IMR-90 (cell line): ENCODE measurements at regions not wholly inside any gene's neighbourhood (a gene's known extent, or its start where the extent isn't known, plus 50 kb on each side); places are given as distances from the start of the nearest gene placed in this dataset.

Experiments used
- ATAC-seq: fragments of 200-7000 bp; cut with Tn5 transposase; 2 replicates; pipeline ENCODE4 v1.9.1; 2020; ENCODE audit warnings: low read depth, mild to moderate bottlenecking, moderate library complexity
- BruUV-seq: library from RNA; stranded (reverse); fragments of 400-500 nt; replicated peaks from 2 replicates; lab custom pipeline; 2021; lab: Mats Ljungman, UMichigan
- CTCF ChIA-PET: fragments of 300-600 bp; formaldehyde crosslinking; extraction: SDS; loops from one replicate; lab custom pipeline; 2021; ENCODE audit warnings: antibody characterized with exemption; lab: Yijun Ruan, JAX
- POLR2A ChIA-PET: fragments of 300-600 bp; sonication (Branson Sonifier 250); formaldehyde crosslinking; loops from one replicate; lab custom pipeline; 2022; ENCODE audit warnings: antibody characterized with exemption; ENCODE audit not compliant: unreplicated experiment; lab: Charles Lee
- DNase-seq: peaks from one replicate; pipeline ENCODE4 v3.0.0; 2013
- H2AFZ ChIP-seq: replicated peaks from 2 replicates; pipeline ENCODE3; 2013; ENCODE audit warnings: low read length, mild to moderate bottlenecking; ENCODE audit not compliant: poor library complexity
- H2AK5ac ChIP-seq: 2 replicates; pipeline ENCODE4 v1.6.1; 2013; ENCODE audit warnings: low read depth, low read length, inconsistent platforms
- H2AK9ac ChIP-seq: replicated peaks from 2 replicates; pipeline ENCODE3; 2013; ENCODE audit warnings: mild to moderate bottlenecking, low read depth, low read length, moderate library complexity; ENCODE audit not compliant: poor library complexity
- H2BK120ac ChIP-seq: 2 replicates; pipeline ENCODE4 v1.6.1; 2013; ENCODE audit warnings: low read depth, low read length, inconsistent platforms
- H2BK15ac ChIP-seq: 3 replicates; pipeline ENCODE4 v1.6.1; 2013; ENCODE audit warnings: low read depth, low read length, inconsistent platforms
- H2BK20ac ChIP-seq: 2 replicates; pipeline ENCODE4 v1.6.1; 2013; ENCODE audit warnings: low read depth, mild to moderate bottlenecking, inconsistent platforms, low read length, moderate library complexity
- H2BK5ac ChIP-seq: 2 replicates; pipeline ENCODE4 v1.6.1; 2013; ENCODE audit warnings: mild to moderate bottlenecking, low read depth, low read length, inconsistent platforms; ENCODE audit not compliant: poor library complexity, severe bottlenecking
- H3K14ac ChIP-seq: replicated peaks from 2 replicates; pipeline ENCODE4 v1.6.1; 2013; ENCODE audit warnings: low read depth, low read length, inconsistent platforms
- H3K18ac ChIP-seq: 2 replicates; pipeline ENCODE4 v1.6.1; 2013; ENCODE audit warnings: low read depth, low read length, control low read depth
- H3K23ac ChIP-seq: 2 replicates; pipeline ENCODE4 v1.6.1; 2013; ENCODE audit warnings: low read depth, low read length, inconsistent platforms
- H3K27ac ChIP-seq: 2 replicates; pipeline ENCODE4 v1.5.1; 2013; ENCODE audit warnings: mild to moderate bottlenecking, control low read depth, low read length; ENCODE audit not compliant: insufficient read depth
- H3K27me3 ChIP-seq: 2 replicates; pipeline ENCODE4 v1.6.1; 2013; ENCODE audit warnings: low read length; ENCODE audit not compliant: control insufficient read depth, insufficient read depth
- H3K36me3 ChIP-seq: 2 replicates; pipeline ENCODE4 v1.6.1; 2013; ENCODE audit warnings: low read length, mixed read lengths; ENCODE audit not compliant: control insufficient read depth, insufficient read depth
- H3K4ac ChIP-seq: 2 replicates; pipeline ENCODE4 v1.6.1; 2013; ENCODE audit warnings: low read depth, low read length, inconsistent platforms
- H3K4me1 ChIP-seq: 2 replicates; pipeline ENCODE4 v1.6.1; 2013; ENCODE audit warnings: low read length, mixed read lengths; ENCODE audit not compliant: control insufficient read depth, insufficient read depth
- H3K4me2 ChIP-seq: 2 replicates; pipeline ENCODE4 v1.6.1; 2013; ENCODE audit warnings: low read depth, mild to moderate bottlenecking, control low read depth, low read length, moderate library complexity
- H3K4me3 ChIP-seq: 2 replicates; pipeline ENCODE4 v1.5.1; 2013; ENCODE audit warnings: low read depth, mild to moderate bottlenecking, control low read depth, low read length, moderate library complexity; ENCODE audit not compliant: insufficient read depth
- H3K56ac ChIP-seq: 2 replicates; pipeline ENCODE4 v1.6.1; 2013; ENCODE audit warnings: low read length, inconsistent platforms; ENCODE audit not compliant: insufficient read depth; ENCODE audit errors: extremely low read depth
- H3K79me1 ChIP-seq, 2 experiments: 2 replicates each; pipeline ENCODE4 v1.6.1; 2013; ENCODE audit warnings: low read length in 2 of 2, inconsistent platforms in 1 of 2, low read depth in 1 of 2
- H3K9ac ChIP-seq: 2 replicates; pipeline ENCODE4 v1.6.1; 2013; ENCODE audit warnings: low read depth, low read length, control low read depth
- H3K9me1 ChIP-seq: 2 replicates; pipeline ENCODE4 v1.6.1; 2013; ENCODE audit warnings: low read length, inconsistent platforms; ENCODE audit not compliant: insufficient read depth
- H3K9me3 ChIP-seq: 2 replicates; pipeline ENCODE4 v1.6.1; 2013; ENCODE audit warnings: low read length; ENCODE audit not compliant: control insufficient read depth, insufficient read depth
- H4K20me1 ChIP-seq: 2 replicates; pipeline ENCODE4 v1.6.1; 2013; ENCODE audit warnings: low read length, inconsistent platforms; ENCODE audit not compliant: insufficient read depth
- H4K5ac ChIP-seq: 2 replicates; pipeline ENCODE4 v1.6.1; 2013; ENCODE audit warnings: mild to moderate bottlenecking, low read depth, low read length, control low read depth
- H4K8ac ChIP-seq, 2 experiments: 2 replicates each; pipeline ENCODE4 v1.6.1; 2013; ENCODE audit warnings: low read depth in 2 of 2, low read length in 2 of 2, control low read depth in 1 of 2, inconsistent platforms in 1 of 2
- H4K91ac ChIP-seq: 2 replicates; pipeline ENCODE4 v1.6.1; 2013; ENCODE audit warnings: low read depth, low read length, inconsistent platforms; ENCODE audit not compliant: insufficient read depth
- BHLHE40 ChIP-seq: fragments of 150-350 bp; IDR thresholded peaks from 2 replicates; pipeline ENCODE4 v1.6.1; 2016; ENCODE audit warnings: mild to moderate bottlenecking, low read depth, low read length
- CTCF ChIP-seq: conservative IDR thresholded peaks from 2 replicates; pipeline ENCODE4 v1.5.1; 2012; ENCODE audit warnings: mild to moderate bottlenecking, low read depth, low read length, improper control_type of control experiment
- FOS ChIP-seq: fragments of 150-350 bp; IDR thresholded peaks from 2 replicates; pipeline ENCODE4 v1.6.1; 2016; ENCODE audit warnings: low read depth, low read length
- MAZ ChIP-seq: IDR thresholded peaks from 2 replicates; pipeline ENCODE4 v1.6.1; 2012; ENCODE audit warnings: low read depth, mild to moderate bottlenecking, low read length, improper control_type of control experiment, moderate library complexity, borderline replicate concordance
- NFE2L2 ChIP-seq: fragments of 150-350 bp; IDR thresholded peaks from 2 replicates; pipeline ENCODE4 v1.6.1; 2016; ENCODE audit warnings: low read depth, mild to moderate bottlenecking, low read length
- RAD21 ChIP-seq: IDR thresholded peaks from 2 replicates; pipeline ENCODE4 v1.6.1; 2012; ENCODE audit warnings: low read length, improper control_type of control experiment
- RCOR1 ChIP-seq: IDR thresholded peaks from 2 replicates; pipeline ENCODE4 v1.6.1; 2012; ENCODE audit warnings: mild to moderate bottlenecking, low read length, improper control_type of control experiment; ENCODE audit not compliant: insufficient replicate concordance
- USF2 ChIP-seq: fragments of 150-350 bp; IDR thresholded peaks from 2 replicates; pipeline ENCODE4 v1.6.1; 2017; ENCODE audit warnings: mild to moderate bottlenecking, antibody characterized with exemption, low read length, low read depth
- WGBS, 2 experiments: methylation state at CpG; one replicate each; pipeline versions ENCODE4 v1.1.5 to v1.1.7; 2013; ENCODE audit warnings: missing lambda C conversion rate in 2 of 2; ENCODE audit not compliant: insufficient read length in 1 of 2; ENCODE audit errors: extremely low coverage in 2 of 2; 5-methylcytosine and 5-hydroxymethylcytosine counted together
- dilution Hi-C: fragments of 300-500 bp; cut with HindIII; formaldehyde crosslinking; loops from one replicate; pipeline ENCODE4 v1.14.3; 2018; ENCODE audit warnings: low sequenced_read_pairs; ENCODE audit not compliant: unreplicated experiment
- in situ Hi-C: fragments of 300-500 bp; cut with MboI; formaldehyde crosslinking; loops from 3 replicates; pipeline ENCODE4 v1.14.3; 2019; ENCODE audit warnings: low sequenced_read_pairs, inconsistent platforms, mixed read lengths
- intact Hi-C: fragments of 100-400 bp; cut with micrococcal nuclease; formaldehyde crosslinking; loops from 2 replicates; pipeline ENCODE4 v1.10.0; 2022

GRCh38 chr2:30396436-30397232 lies 50.4 kb upstream of the LCLAT1 start:
- Histone ChIP-seq H3K9me1 (no peaks in the 10 kb centered on the region), H3K36me3 (no peaks in the 10 kb centered on the region), H3K14ac (no peak overlapping the region), H2BK20ac (no peak overlapping the region), H2BK5ac (no peak overlapping the region), H2AFZ (no peak overlapping the region), H4K20me1 (no peaks in the 10 kb centered on the region), H3K4me1 (peaks cover 8% of the 10 kb centered on the region), H3K9me3 (no peaks in the 10 kb centered on the region), H4K91ac (no peak overlapping the region), H3K4ac (no peak overlapping the region), H3K4me2 (no peak overlapping the region), H2AK5ac (no peak overlapping the region), H2BK120ac (no peak overlapping the region), H4K5ac (no peak overlapping the region), H2AK9ac (no peak overlapping the region), H3K23ac (no peak overlapping the region), H3K9ac (no peak overlapping the region), H3K27me3 (no peaks in the 10 kb centered on the region), H2BK15ac (no peak overlapping the region), H3K27ac (no peak overlapping the region), H3K56ac (no peak overlapping the region), H4K8ac (no peak overlapping the region), H3K4me3 (no peak overlapping the region), H3K79me1 (no peaks in the 10 kb centered on the region), H3K18ac (no peak overlapping the region)
- TF ChIP-seq BHLHE40 (no peak), NFE2L2 (no peak), RAD21 (no peak), RCOR1 (no peak), FOS (no peak), MAZ (no peak), CTCF (no peak), USF2 (no peak)
- WGBS, 2 experiments, result 100% methylated on average over 2 of the region's 4 CpGs; no CpG with 5 or more reads in 1 of the 2 experiments
- dilution Hi-C loops, result no loop called here
- ChIA-PET CTCF (interaction anchor here (0.7 kb wide), 1 partner anchor 188 kb away, joined by 3 read pairs; no protein-coding TSS in a partner anchor), POLR2A (no interaction called here)
- no peak for ATAC-seq
- intact Hi-C loops, result no loop called here
- in situ Hi-C loops, result no loop called here
- DNase-seq, result no peak
- BruUV-seq, result no TSS peak
